ENCODE measurements at regions not wholly inside any gene's neighbourhood (a gene's known extent, or its start where the extent isn't known, plus 50 kb on each side); places are given as distances from the start of the nearest gene placed in this dataset.

DNA sequence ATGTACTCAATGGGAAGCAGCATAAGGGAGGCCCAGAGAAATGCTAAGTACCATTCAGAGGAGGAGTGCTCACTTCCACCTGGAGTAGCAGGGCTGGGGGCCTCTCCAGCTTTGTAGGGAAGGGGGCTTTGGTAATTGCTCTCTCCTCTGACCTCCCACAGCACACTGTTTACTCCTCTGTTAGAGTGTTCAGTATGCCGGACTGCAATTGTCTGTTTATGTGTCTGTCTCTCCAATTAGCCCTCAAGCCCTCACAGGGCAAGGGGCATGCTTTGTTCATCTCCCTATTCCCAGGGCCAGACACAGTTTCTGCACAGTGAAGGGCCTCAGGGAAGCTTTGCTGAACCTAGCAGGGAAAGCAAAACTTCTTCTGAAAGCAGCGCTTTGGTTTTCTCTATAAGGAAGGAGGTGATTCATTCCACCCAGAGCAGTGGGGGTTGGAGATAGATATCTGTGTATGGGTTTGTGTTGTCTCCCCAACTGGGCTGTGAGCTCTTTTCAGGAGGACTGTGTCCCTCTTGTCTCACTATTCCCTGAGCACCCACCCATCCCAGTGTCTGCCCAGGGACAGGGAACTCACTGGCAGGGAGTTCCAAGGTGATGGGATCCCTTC, 50.0 kb upstream of the VMA21 start:
- TF ChIP-seq, protein P1, sequence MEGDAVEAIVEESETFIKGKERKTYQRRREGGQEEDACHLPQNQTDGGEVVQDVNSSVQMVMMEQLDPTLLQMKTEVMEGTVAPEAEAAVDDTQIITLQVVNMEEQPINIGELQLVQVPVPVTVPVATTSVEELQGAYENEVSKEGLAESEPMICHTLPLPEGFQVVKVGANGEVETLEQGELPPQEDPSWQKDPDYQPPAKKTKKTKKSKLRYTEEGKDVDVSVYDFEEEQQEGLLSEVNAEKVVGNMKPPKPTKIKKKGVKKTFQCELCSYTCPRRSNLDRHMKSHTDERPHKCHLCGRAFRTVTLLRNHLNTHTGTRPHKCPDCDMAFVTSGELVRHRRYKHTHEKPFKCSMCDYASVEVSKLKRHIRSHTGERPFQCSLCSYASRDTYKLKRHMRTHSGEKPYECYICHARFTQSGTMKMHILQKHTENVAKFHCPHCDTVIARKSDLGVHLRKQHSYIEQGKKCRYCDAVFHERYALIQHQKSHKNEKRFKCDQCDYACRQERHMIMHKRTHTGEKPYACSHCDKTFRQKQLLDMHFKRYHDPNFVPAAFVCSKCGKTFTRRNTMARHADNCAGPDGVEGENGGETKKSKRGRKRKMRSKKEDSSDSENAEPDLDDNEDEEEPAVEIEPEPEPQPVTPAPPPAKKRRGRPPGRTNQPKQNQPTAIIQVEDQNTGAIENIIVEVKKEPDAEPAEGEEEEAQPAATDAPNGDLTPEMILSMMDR (IDR thresholded peaks at IDR 0.05; ENCODE audit: insufficient read depth, low read depth, low read length): no peak
- no peak for TF ChIP-seq EZH2 (IDR thresholded peaks at IDR 0.05; ENCODE audit: insufficient read depth, low read length)
